ENCODE measurements at regions not wholly inside any gene's neighbourhood (a gene's known extent, or its start where the extent isn't known, plus 50 kb on each side); places are given as distances from the start of the nearest gene placed in this dataset.

DNA sequence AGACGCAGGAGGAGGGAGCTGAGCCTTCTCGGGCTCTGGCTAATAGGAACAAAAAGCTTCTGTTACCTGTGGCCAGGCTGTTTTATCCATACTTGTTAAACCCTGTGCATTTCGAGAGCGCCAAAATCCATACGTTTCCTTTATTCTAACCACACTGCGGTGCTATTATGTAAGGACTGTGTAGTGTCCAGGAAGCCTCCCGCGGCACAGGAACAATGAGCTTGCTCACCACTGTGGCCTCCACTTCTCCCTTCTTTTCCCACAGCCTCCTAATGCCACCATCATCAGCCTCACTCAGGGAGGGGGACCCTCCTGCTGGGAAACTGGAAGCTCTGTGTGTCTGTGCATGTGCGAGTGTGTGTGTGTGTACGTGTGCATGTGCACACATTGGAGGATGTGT, 268.5 kb downstream of the HAUS1 start:
- no peak for DNase-seq (ENCODE audit: extremely low read depth, low read depth, low spot score)

- no peak for DNase-seq (ENCODE audit: extremely low read depth, low read depth, low spot score)
Observed at GRCh38 chr18:46373131-46373530, 268.9 kb downstream of the HAUS1 start.

DNA sequence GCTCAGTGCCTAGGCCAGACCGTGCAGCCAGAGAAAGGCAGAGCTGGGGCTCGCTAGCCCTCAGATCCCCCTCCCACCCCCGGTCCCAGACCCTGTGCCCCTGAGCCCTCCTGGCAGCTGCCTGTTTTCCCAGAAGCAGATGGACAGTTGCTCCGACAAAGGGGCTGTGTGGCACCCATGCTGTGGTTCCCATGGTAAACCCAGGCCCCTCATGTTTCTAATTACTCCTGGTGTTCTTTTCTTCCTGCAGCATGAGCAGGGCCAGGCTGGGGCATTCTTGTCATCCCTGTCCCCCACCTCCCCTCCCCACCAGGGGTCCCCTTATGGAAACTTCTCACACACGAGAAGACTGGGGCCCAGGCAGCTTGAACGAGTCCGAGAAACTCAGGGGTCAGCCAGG, 269.6 kb downstream of the HAUS1 start:
- no peak for DNase-seq (ENCODE audit: extremely low read depth, low read depth, low spot score)

- DNase-seq (ENCODE audit: extremely low read depth, low read depth, low spot score): no peak
Observed at GRCh38 chr18:46374850-46375249, 270.7 kb downstream of the HAUS1 start.

- no peak for DNase-seq (ENCODE audit: extremely low read depth, low read depth, low spot score)
Observed at GRCh38 chr18:46377557-46377956, 273.4 kb downstream of the HAUS1 start.

DNA sequence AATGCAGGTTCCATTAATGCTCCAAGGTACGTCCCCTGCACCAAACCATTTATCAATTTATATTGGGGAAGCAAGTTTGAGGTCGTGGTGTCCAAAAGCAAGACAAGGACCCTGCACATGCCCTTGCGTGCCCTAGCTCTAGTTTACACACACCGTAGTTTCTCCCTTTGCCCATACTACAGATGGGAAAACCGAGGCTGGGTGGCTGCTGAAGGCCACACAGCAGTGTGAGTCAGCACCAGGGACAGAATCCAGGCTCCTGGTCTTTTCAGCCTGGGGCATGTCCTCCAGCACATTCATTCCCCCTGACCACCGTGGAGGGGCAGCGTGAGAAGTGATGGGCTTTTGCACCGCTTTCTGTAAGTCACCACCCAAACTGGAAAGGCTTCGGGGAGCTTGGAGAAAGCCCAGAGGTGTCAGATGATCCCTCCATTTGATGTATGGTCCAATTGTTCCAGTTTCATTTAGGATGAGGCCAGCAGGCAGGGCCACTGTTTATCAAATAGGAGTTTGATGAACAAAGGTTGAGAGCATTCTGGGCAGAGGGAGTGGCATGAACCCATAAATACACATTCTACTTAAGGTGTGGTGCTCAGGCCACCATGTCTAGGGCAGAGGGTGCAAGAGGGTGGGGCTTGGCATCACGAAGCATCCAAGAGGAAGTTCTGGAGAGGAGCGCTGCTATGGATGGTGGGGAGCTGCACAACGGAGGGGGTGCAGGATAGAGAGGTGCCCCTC, 274.1 kb downstream of the HAUS1 start:
- DNase-seq (ENCODE audit: extremely low read depth, low read depth, low spot score): no peak

GRCh38 chr18:46378864-46379207, 274.7 kb downstream of the HAUS1 start:
- no peak for DNase-seq (ENCODE audit: extremely low read depth, low read depth, low spot score)

GRCh38 chr18:46379323-46379950, 275.3 kb downstream of the HAUS1 start:
- DNase-seq (ENCODE audit: extremely low read depth, low read depth, low spot score): no peak

DNA sequence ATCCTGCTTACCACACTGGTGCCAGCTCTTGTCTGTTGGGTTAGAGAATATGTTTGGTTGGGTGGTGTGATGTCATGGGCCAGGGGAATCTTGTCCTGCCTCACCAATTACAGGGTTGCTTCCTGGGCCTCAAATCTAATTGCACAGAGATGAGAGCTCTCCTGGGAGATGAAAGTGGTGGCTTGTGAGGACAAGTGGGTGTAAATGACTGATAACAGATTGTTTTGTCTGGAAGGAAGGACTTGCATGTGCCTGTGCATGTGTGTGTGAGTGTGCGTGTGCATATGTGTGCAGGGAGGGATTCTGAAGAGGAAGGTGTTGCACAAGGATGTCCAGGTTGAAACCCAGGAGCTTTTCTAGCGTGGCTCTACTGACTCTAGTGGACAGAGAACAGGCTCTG, 271.9 kb downstream of the LOXHD1 start:
- DNase-seq (ENCODE audit: extremely low read depth, low read depth, low spot score): no peak

GRCh38 chr18:46386788-46387187, 270.2 kb downstream of the LOXHD1 start:
- DNase-seq (ENCODE audit: extremely low read depth, low read depth, low spot score): no peak

GRCh38 chr18:46387441-46388131, 269.4 kb downstream of the LOXHD1 start:
- DNase-seq (ENCODE audit: extremely low read depth, low read depth, low spot score): no peak

DNA sequence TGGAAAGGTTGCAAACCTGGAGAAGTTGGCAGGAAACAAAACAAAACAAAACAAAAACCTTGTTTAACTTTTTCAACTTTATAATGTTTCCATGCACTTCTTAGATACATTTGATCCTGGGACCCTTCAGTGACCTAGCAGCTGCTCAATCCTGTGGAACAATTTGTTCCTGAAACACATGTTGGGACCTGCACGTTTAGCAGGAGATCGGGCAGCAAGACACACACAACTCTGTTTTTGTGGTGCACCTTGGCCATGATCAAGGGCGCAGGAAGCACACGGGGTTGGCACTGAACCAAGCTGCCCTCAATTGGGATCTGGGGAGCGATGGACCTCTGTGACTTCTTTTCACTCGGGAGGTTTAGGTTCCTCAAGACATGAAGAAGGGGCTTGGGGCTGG, 268.7 kb downstream of the LOXHD1 start:
- DNase-seq (ENCODE audit: extremely low read depth, low read depth, low spot score): no peak

- no peak for DNase-seq (ENCODE audit: extremely low read depth, low read depth, low spot score)
Observed at GRCh38 chr18:46392576-46392975, 264.4 kb downstream of the LOXHD1 start.

GRCh38 chr18:46393230-46393629, 263.8 kb downstream of the LOXHD1 start:
- DNase-seq (ENCODE audit: extremely low read depth, low read depth, low spot score): no peak

- no peak for DNase-seq (ENCODE audit: extremely low read depth, low read depth, low spot score)
Observed at GRCh38 chr18:46393961-46394360, 263.1 kb downstream of the LOXHD1 start.

DNA sequence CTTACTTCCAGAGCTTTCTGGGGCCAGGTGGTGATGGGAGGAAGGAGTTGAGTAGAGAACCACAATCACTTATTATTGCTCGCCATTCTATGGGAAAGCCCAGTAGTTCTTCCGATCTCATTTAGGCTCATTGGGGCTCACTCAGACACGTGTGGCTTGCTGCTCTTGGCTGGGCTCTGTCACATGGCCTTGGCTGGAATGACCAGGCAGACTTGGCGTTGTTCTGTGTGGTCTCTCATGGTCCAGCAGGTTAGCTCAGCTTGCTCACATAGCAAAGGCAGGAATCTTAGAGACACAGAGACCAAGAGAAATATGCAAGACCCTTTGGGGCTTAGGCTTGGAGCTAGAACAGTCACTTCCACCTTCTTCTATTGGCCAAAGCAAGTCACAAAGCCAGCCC, 261.2 kb downstream of the LOXHD1 start:
- no peak for DNase-seq (ENCODE audit: extremely low read depth, low read depth, low spot score)

GRCh38 chr18:46397174-46397573, 259.8 kb downstream of the LOXHD1 start:
- no peak for DNase-seq (ENCODE audit: extremely low read depth, low read depth, low spot score)

DNA sequence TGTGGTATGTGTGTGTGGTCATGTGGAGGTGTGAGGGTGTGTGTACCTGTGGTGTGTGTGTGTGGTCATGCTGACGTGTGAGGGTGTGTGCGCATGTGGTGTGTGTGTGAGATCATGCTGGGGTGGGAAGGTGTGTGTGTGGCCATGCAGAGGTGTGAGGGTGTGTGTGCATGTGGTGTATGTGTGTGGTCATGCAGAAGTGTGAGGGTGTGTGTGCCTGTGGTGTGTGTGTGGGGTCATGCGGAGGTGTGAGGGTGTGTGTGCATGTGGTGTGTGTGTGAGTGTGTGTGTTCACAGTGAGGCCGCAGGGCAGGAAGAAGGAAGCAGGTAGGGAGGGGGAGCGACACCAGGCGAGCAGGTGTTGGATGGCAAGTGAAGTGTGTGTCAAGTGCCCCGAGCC, 259.0 kb downstream of the LOXHD1 start:
- no peak for DNase-seq (ENCODE audit: extremely low read depth, low read depth, low spot score)

DNA sequence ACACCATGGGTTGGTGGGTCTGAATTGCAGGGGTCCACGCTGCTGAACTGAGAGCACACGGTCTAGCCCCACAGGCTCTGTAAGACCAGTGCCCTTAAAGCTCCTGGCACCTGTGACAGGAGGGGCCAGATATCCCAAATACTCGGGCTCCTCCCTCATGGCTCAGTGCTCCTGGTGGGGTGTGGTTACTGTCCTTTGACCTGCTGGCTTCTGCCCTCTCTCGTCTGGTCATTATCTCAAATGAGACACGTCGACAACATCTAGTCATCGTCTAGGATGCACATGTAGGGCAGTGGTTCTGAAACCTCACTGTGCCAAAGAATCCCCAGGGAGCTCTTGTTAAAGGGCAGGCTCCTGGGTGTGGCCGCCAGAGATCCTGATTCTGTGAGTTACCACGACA, 258.4 kb downstream of the LOXHD1 start:
- no peak for DNase-seq (ENCODE audit: extremely low read depth, low read depth, low spot score)

DNA sequence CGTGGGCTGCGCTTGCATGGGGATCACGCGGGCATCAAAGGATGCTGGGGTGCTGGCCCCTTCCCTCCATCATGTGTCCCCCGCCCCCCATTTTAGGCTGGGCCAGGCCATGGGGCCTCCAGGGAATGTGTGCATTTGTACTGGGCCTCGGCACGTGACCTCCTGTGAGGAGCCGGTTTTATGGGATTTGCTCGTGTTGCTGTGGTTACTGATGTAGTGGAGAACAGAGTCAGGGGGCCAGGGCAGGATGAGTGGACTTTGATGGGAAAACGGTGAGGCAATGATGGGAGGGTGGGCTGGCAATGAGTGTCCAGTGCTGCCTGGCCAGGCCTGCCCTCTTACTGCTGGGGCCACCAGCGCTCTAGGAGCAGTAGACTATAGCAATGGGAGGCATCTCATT, 257.7 kb downstream of the LOXHD1 start:
- DNase-seq (ENCODE audit: extremely low read depth, low read depth, low spot score): no peak

GRCh38 chr18:46400449-46400848, 256.6 kb downstream of the LOXHD1 start:
- no peak for DNase-seq (ENCODE audit: extremely low read depth, low read depth, low spot score)

GRCh38 chr18:46401486-46402070, 255.4 kb downstream of the LOXHD1 start:
- no peak for DNase-seq (ENCODE audit: extremely low read depth, low read depth, low spot score)

Measured in glomerular endothelial cell (primary cell).